Spleen (tissue), 7 donors: ENCODE measurements at regions not wholly inside any gene's neighbourhood (a gene's known extent, or its start where the extent isn't known, plus 50 kb on each side); places are given as distances from the start of the nearest gene placed in this dataset.

Experiments
- CTCF ChIP-seq, 11 experiments: fragments of 200-600 bp in 7 of 11; fragments of 450-650 bp in 4 of 11; sonication (generic) in 4 of 11; IDR thresholded peaks in 8 of 11; conservative IDR thresholded peaks in 3 of 11; 1 replicate in 7 of 11; 2 replicates in 4 of 11; pipeline versions ENCODE4 v1.4.0 to v1.8.0; 2016 to 2021; ENCODE audit warnings: antibody characterized with exemption in 11 of 11, inconsistent platforms in 4 of 11, mild to moderate bottlenecking in 1 of 11
- POLR2A ChIP-seq, 3 donors: fragments of 450-650 bp; IDR thresholded peaks; one replicate each; pipeline ENCODE4 v1.5.1; 2017; ENCODE audit warnings: antibody characterized with exemption in 3 of 3, mild to moderate bottlenecking in 1 of 3
- POLR2AphosphoS5 ChIP-seq, 3 donors: sonication (generic); formaldehyde crosslinking; IDR thresholded peaks; one replicate each; pipeline ENCODE4 v1.5.1; 2017; ENCODE audit warnings: antibody characterized with exemption in 3 of 3
- donor health status: DM: no; HTN: no; CAD: no; lungs with moderate emphysema.
- donor health status: DM: no; HTN: no; CAD: no.
- donor health status: DM: no; HTN: no; CAD: no.

- TF ChIP-seq CTCF (IDR thresholded peaks at IDR 0.05 in 8 of 11, conservative IDR thresholded peaks at IDR 0.05 in 3 of 11) (no peak), POLR2A (IDR thresholded peaks at IDR 0.05) (no peak), POLR2AphosphoS5 (IDR thresholded peaks at IDR 0.05) (no peak)
These were observed 66.3 kb upstream of the DIPK2B start for GRCh38 chrX:45267007-45267406.
